GM18499 (cell line): ENCODE measurements at regions not wholly inside any gene's neighbourhood (a gene's known extent, or its start where the extent isn't known, plus 50 kb on each side); places are given as distances from the start of the nearest gene placed in this dataset.

ENCODE experiments used
- ATAC-seq: cut with Tn5 transposase; IDR thresholded peaks from one replicate; pipeline ENCODE4 v1.9.1; 2021; ENCODE audit warnings: moderate number of reproducible peaks; ENCODE audit not compliant: insufficient read depth, unreplicated experiment

DNA sequence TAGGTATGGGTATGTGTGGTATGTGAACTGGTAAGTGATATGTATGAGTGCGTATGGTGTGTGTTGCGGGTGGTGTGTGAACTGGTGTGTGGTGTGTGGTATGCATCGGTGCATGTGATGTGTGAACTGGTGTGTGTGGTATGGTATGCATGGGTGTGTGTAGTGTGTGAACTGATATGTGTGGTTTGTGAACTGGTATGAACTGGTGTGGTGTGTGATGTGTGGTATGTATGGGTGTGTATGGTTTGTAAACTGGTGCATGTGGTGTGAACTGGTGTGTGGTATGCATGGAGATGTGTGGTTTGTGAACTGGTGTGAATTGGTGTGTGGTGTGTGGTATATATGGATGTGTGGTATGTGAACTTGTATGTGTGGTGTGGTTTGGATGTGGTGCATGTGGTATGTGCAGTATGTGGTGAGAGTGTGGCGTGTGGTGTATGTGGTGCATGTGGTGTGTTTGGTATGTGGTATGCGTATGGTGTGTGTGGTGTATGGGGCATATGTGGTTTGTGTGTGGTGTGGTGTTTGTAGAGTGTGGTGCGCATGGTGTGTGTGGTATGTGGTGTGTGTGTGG is 208.9 kb upstream of the TNP1 start:
- no peak for ATAC-seq

DNA sequence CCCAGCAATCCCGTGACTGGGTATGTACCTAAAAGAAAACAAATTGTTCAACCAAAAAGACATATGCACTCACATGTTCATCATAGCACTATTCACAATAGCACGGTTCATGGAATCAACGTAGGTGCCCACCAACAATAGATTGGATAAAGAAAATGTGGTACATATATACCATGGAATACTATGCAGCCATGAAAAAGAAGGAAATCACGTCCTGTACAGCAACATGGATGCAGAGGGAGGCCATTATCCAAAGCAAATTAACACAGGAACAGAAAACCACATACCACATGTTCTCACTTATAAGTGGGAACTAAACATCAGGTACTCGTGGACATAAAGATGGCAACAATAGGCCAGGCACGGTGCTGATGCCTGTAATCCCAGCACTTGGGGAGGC is 207.9 kb upstream of the TNP1 start:
- no peak for ATAC-seq

DNA sequence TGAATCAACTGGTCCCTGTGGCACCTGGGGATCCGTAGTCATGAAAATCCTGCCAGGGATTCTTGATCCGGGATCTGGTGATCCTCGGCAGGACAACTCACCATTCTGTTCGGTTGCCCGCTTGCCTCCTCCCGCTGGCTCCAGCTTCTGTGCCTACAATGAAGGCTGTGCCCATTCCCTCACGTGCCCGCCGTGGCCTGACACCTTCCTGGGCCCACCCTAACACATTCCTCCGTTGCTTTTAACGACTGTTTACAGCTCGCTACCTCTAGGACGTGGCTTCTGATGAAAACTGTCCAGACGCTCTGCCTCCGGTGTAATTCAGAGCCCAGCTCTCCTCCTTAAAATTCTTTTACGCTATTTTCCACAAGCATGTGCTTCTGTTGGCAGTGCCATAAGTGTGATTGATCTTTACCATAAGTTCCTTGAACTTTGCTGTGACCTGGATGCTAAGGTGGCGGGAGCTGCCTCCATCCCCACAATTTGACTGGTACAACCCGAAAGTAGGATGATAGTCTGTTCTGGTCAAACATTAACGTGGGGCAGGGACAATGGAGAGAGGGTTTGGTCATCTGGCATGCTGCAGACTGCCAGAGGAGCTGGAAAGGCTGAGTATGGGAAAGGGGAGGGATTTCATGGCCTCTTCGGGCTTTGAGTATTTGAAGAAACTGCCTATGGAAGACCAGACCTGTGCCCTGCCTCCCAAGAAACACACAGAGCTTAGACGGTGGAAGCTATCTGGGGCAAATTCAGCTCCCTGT is 206.8 kb upstream of the TNP1 start:
- no peak for ATAC-seq

GRCh38 chr2:217065695-217066405 is 206.0 kb upstream of the TNP1 start:
- ATAC-seq, result no peak

DNA sequence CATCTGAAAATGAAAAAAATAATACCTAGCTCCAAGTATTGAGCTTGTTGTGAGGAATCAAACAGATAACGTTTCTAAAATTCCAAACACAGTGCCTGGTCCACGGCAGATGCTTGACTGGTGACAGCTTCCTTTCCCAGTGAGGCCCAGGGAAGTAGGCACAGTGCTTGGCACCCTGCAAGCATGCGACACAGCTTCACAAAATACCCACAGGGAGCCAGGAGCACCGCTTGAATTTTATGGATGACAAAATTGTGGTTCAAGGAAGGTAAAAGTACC is 205.1 kb upstream of the TNP1 start:
- ATAC-seq, result no peak

- ATAC-seq, result no peak
These were observed 204.6 kb upstream of the TNP1 start for GRCh38 chr2:217064234-217065011.

DNA sequence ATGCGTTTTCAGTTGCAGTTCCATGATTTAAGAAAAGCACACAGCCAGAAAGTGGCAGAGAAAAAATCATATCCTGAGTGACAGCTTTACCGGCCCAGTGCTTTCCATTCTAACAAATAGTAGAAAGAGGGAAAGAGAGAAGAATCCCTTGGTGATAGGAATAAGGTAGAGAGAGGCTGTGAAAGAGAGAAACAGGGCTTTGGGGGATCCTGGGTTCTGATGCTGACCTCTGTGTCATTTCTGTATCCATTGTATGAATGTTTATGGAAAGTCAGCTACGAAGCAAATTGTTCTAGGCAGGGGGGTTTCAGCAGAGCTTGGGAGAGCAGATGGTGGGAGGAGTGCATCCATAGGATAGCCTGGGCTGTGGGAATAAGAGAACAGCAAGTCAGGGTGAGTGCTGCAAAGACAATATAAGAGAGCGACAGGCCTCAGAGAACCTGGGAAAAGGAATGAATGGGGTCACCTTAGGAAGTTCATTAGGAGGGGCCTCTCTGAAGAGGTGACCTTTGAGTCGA is 203.4 kb upstream of the TNP1 start:
- no peak for ATAC-seq

GRCh38 chr2:217062768-217063167 is 202.9 kb upstream of the TNP1 start:
- ATAC-seq, result no peak

DNA sequence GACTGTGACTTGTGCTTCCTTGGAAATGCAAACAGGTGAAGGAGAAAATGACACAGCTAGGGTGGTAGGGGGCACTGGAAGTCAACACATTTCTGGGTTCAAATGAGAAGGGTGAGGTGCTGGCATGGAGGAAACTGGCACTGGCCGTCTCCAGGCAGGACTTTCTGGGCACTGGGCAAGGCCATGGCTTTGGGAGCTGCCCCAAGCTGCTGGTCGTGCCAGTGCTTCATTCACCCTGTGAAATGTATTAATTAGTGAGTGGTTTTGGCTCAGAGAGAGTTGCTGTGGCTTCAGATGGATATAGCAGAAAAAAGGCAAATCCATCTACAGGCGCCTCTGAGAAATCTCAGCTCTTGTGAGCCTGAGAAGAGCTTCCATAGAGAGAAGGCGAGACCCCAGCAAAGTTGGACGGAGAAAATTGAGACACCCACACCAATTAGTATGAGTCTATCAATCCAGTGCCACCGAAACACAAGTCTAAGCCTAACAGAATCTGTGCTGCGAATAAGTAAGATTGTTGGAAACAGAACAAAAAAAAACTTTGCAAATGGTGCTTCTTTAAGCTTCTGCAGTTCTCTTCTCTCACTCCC is 202.1 kb upstream of the TNP1 start:
- no peak for ATAC-seq

DNA sequence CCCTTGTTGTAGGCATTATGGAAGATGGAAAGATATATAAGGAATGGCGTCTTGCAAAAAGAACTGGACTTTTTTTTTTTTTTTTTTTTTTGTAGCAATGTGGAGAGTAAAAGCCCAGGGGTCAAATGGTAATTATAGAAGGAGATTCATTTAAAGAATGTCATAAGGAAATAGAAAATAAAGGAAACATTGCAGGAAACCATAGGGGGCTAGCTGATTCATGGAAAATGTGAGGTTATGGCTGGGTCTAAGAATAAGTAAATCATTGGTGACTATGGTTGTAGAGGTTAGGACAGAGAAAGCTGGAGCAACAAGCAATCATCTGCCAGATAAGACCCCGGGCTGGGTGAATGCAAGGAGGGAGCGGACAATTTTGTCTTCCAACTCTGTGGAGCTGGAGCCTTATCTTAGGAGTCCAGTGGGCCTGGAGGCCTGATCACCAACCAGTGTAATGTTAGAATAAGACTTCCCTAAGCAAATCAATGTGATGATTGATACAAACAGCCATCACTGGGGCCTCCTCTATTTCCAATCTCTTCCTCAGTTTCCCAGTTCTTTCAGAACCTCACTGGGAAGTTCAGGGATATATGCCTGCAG is 201.2 kb upstream of the TNP1 start:
- no peak for ATAC-seq

DNA sequence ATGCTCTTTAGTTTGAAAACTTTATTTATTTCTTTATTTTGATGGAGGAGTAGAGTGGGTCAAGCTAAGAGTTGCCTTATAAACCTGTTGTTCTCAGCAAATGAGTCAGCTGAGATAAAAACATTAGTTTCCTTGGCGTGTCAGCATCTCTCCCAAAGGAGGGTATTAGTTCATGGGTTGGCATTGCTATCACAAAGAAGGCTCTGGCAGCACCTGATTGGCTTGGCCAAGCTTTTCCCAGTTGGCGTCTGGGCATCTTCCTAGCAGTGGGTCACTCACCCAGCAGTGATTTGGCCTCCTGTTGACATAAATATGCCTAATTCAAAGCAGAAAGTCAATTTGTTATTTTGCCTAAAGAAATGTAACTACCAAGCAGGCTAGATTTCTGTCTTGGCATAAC is 200.7 kb upstream of the TNP1 start:
- no peak for ATAC-seq

DNA sequence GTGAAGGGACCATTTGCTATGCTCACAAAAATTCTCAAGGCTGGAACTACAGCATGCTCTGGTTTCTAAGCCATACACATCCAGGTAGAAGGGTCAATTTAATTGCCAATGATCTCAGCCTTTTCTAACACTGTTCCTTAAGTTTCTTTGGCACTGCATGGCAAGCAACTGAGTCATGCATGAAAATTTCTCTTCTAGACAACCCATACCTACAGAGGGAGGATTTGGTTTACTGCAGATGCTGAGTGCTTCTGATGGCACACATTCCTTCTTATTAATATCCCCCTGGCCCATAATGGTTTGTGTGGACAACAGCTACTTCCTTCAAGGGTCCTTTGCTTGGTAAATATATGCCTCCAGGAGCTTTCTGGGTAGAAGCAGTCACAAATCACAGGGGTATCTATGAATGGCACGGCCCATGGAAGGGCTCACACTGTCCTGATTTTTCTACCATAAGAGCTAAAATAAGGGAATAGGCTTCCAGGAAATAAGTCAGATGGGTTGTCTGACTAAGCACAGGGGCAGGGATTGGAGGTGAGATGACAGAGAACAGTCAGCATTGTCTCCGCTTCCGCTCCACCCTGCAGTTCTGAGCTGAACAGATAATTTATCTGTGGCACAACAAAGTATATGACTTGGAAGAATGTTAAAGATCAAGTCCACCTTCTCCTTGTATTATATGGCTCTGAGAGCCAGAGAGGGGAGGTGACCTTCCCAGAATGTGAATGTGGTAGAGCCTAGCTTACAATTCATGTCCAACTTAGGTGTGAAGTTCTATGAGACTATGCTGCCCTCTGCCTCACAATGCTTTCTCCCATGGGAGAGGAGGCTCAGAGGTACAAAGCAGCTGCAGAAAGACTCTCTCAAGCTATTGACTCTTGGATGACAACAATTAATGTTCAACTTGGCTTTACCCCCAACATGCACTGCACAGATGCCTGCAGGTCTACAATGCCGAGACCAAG is 199.2 kb upstream of the TNP1 start:
- ATAC-seq, result no peak

- ATAC-seq, result no peak
These were observed 197.9 kb upstream of the TNP1 start for GRCh38 chr2:217057773-217058172.

- ATAC-seq, result no peak
These were observed 195.8 kb upstream of the TNP1 start for GRCh38 chr2:217055624-217056023.

DNA sequence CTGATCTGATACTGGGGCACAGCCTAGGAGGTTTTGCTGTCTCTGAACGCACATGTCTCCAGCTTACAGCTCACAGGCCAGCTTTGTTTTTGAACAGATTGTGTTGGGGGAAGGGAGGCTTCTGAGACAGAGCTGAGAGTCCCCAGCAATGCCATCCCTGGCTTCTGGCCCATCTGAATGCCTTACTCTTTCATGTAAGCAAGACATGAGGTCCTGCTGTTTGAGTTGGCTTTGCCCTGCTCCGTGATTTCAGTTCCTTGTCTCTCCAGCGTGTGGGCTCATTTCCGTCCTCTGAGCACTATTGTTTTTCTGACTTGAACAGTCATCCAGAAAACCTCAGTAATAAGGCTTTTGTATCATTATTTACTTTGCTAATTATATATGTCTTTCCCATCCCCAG is 194.9 kb upstream of the TNP1 start:
- ATAC-seq, result no peak

- ATAC-seq, result no peak
These were observed 193.2 kb upstream of the TNP1 start for GRCh38 chr2:217052856-217053577.

GRCh38 chr2:217051416-217051815 is 191.6 kb upstream of the TNP1 start:
- no peak for ATAC-seq

DNA sequence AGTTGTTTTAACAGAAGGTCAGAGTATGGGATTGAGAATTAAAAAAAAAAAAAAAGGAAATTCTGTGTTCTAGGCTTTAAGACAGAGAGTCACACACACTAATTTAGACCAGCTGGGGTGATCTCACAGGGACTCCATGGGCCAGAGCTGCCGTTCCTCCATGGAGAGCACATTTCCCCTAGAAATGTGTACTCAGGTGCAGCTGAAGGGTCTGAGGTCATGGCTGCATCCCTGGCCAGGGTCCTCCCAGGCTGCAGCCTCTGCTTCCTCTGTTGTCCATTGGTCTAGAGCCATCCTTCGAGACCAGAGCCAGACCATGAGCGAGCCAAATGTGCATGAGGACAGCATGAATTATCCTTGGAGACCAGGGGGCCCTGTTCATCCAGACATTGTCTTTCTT is 190.1 kb upstream of the TNP1 start:
- ATAC-seq, result no peak
